H7 (cell line): ENCODE measurements at regions not wholly inside any gene's neighbourhood (a gene's known extent, or its start where the extent isn't known, plus 50 kb on each side); places are given as distances from the start of the nearest gene placed in this dataset.

ENCODE experiments used
- DNase-seq: peaks from one replicate; pipeline ENCODE4 v3.0.0; 2012
- H3K27me3 ChIP-seq: 2 replicates; pipeline ENCODE4 v1.6.0; 2011; ENCODE audit warnings: mild to moderate bottlenecking, low read length; ENCODE audit not compliant: control insufficient read depth, insufficient read depth
- H3K36me3 ChIP-seq: replicated peaks from 2 replicates; pipeline ENCODE4 v1.5.1; 2011; ENCODE audit warnings: low read length; ENCODE audit not compliant: control insufficient read depth, insufficient read depth
- H3K4me3 ChIP-seq: 2 replicates; pipeline ENCODE4 v1.5.1; 2011; ENCODE audit warnings: low read depth, mild to moderate bottlenecking, control low read depth, low read length, moderate library complexity; ENCODE audit not compliant: insufficient read depth

DNA sequence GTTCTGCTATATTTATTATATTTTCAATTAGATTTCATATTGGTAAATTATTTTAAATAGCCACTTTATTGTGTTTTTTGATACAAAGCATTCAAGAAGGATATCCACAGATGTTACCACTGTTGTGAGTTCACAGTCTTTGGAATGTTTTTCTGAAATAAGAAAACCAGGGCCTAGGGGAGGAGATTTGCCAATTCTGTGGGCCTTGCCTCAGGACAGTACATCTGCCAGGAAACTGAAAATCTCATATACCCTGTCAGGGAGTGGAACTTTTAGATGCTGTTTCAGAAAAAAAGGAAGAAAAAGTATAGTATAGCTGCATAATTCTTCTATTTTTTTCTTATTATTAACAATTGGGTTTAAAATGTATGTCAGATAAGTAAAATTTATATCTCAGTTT is 995.9 kb upstream of the ADGRB3 start:
- no peaks in the 10 kb centered on the region for H3K27me3 ChIP-seq
- H3K4me3 ChIP-seq = no peak overlapping the region
- no peaks in the 10 kb centered on the region for H3K36me3 ChIP-seq
- no peak for DNase-seq

GRCh38 chr6:67634199-67634598 is 1000.9 kb upstream of the ADGRB3 start:
- H3K27me3 ChIP-seq = no peaks in the 10 kb centered on the region
- no peaks in the 10 kb centered on the region for H3K36me3 ChIP-seq
- H3K4me3 ChIP-seq = no peak overlapping the region
- no peak for DNase-seq

- DNase-seq = no peak
Measured at GRCh38 chr6:67633058-67633457, 1002.0 kb upstream of the ADGRB3 start.

GRCh38 chr6:67630146-67630545 is 1004.9 kb upstream of the ADGRB3 start:
- Histone ChIP-seq H3K4me3 (no peak overlapping the region), H3K36me3 (no peaks in the 10 kb centered on the region), H3K27me3 (no peaks in the 10 kb centered on the region)
- DNase-seq = no peak

More at GRCh38 chr6:67633058-67633457, 1002.0 kb upstream of the ADGRB3 start:
- Histone ChIP-seq H3K4me3 (no peak overlapping the region), H3K36me3 (no peaks in the 10 kb centered on the region), H3K27me3 (no peaks in the 10 kb centered on the region)

DNA sequence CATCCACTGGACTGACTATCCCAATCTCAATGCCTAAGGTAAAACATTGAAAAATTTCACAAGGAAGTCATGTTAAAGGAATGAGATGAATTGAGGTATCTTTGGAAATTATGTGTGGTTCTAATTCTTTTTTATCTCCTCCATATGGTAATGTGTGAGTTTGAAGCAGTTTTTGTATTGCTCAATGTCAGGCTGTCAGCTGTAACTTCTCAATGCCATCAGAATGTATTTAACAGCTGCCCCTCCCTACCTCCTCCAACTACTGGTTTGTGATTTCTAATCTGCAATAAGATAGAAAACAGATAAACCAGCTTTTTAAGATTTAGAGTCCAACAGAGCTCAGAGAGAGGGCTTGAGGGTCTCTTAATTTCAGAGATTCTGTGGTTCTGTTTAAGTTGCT is 1005.8 kb upstream of the ADGRB3 start:
- H3K4me3 ChIP-seq = no peak overlapping the region
- DNase-seq = no peak
- H3K27me3 ChIP-seq = no peaks in the 10 kb centered on the region
- no peaks in the 10 kb centered on the region for H3K36me3 ChIP-seq

DNA sequence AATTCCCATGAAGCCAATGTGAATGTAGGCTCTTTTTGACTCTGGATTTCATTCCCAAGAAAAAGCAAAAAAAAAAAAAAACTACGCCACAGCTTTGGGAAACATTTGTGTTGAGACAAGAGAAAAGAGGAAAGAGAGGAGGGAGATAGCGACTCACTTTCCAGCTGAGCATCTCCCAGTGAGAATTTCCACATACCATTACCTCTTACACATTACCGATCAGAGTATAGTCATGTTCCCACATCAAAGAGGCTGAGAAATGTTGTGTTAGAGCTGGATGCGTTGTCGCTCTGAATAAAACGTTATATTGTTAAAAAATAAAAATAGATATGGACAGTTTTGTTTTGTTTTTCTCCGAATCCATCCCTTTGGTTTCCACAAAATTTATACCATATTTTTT is 1019.3 kb upstream of the ADGRB3 start:
- Histone ChIP-seq H3K27me3 (no peaks in the 10 kb centered on the region), H3K36me3 (no peaks in the 10 kb centered on the region), H3K4me3 (no peak overlapping the region)
- no peak for DNase-seq

GRCh38 chr6:67608099-67608749 is 1026.9 kb upstream of the ADGRB3 start:
- DNase-seq = no peak
- Histone ChIP-seq H3K36me3 (no peaks in the 10 kb centered on the region), H3K4me3 (no peak overlapping the region)

DNA sequence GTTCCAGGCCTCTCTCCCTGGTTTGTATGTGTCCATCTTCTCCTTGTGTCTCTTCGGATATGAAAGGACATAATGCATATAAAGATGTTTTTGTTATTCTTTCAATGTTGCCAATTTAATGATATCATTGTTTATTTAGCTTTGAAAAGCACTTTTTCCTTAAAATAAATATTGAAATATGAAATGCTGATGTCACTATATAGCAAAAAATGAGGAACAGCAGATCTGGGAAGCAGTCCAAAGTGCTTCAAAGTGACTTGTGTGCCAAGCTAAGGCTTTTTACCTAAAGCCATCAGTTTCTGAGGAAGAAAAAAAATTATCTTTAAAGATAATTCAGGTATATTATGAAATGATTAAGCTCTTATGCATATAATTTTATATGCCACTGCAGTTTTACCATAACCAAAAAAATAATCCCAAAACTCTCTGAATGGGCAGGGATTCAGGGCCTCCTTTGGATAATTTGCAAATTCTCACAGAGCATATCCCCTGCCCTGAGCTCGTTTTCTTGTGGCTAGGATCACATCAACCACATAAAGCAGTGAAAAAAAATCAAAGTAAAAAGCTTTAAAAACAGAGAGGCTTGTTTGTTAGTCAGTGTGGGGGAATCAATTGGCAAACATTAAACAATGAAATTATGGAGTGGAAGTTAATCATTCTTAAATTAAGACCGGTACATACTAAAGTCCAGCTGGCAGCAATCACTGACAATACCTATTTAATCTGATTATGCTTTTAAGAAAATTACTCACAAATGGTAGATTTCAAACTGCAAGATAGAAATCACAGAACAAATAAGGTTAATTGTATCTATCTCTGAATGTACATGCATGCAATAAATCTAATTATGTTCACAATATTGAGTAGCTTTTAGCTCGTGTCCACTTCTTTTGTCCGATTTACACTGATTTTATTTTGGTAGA is 1027.9 kb upstream of the ADGRB3 start:
- Histone ChIP-seq H3K36me3 (no peaks in the 10 kb centered on the region), H3K27me3 (no peaks in the 10 kb centered on the region), H3K4me3 (no peak overlapping the region)
- no peak for DNase-seq

More at GRCh38 chr6:67608099-67608749, 1026.9 kb upstream of the ADGRB3 start:
- no peaks in the 10 kb centered on the region for H3K27me3 ChIP-seq

DNA sequence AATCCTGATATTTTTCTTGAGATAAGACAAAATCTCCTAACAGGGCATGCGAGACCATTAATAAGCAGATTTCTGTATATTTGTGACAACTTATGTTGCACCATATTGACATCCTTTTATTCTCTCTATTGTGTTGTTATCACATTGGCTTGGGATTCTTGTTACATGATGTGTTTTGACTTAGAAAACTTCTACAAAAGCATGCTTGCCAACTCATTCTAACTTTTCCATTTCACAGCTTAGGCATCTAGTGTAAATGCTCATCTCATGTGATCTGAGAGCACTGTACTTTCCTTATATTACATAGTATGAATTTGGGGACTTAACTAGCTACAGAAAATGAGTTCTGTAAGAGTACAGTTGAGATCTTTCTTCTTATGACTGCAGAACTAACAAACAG is 1040.7 kb upstream of the ADGRB3 start:
- Histone ChIP-seq H3K27me3 (no peaks in the 10 kb centered on the region), H3K4me3 (no peak overlapping the region), H3K36me3 (no peaks in the 10 kb centered on the region)
- DNase-seq = no peak

DNA sequence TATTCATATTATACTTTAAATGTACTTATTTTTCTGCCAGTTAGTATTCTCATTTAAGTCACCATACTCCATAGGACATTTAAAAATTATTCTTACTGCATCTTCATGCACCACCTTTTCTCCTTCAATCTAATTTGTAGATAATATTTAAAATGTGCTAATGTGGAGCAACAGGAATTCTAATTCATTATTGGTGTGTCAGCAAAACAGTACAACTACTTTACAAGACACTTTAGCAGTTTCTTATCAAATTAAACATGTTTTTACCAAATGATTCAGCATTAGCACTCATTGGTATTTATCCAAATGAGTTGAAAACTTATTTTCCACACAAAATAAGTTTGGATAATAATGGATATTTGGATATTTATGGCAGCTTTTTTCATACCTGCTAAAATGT is 1041.8 kb upstream of the ADGRB3 start:
- Histone ChIP-seq H3K36me3 (no peaks in the 10 kb centered on the region), H3K4me3 (no peak overlapping the region), H3K27me3 (no peaks in the 10 kb centered on the region)
- DNase-seq = no peak

GRCh38 chr6:67591910-67592309 is 1043.2 kb upstream of the ADGRB3 start:
- Histone ChIP-seq H3K27me3 (no peaks in the 10 kb centered on the region), H3K36me3 (no peaks in the 10 kb centered on the region), H3K4me3 (no peak overlapping the region)
- no peak for DNase-seq

DNA sequence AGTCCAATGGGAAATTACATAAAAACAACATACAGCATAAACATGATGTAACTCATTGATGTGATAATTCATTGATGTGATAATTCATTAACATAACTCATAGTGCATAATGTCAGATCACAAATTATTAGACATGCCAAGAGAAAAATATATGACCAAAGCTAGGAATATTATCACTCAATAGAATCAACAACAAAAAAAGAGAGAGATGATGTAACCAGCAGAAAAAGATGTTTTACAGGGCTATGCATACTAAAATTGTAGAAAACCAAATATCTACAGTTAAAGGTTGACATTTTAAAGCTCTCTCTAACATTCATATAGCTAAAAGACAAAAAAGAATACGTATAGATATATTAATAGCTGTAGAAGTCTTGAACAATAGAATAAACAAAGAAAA is 1067.2 kb upstream of the ADGRB3 start:
- Histone ChIP-seq H3K27me3 (no peaks in the 10 kb centered on the region), H3K36me3 (no peaks in the 10 kb centered on the region), H3K4me3 (no peak overlapping the region)
- DNase-seq = no peak

DNA sequence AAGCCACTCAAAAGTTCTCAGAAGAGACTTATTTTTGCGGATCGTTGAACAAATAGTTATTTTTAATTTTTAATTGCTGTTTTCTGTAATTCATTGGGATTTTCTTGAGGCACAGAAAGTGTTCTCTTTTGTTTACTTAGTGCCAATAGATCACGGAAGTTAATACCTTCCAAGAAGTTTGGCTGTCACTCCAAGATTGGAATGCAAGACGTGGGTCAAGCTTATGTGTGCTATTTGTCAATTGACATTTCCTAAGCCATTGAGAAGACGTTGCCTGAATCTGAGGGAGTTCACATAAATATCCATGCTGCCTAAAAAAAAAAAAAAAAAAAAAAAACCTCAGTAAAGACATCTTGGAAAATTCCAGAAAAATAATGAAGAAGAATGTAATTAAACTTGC is 1071.4 kb upstream of the ADGRB3 start:
- Histone ChIP-seq H3K27me3 (no peaks in the 10 kb centered on the region), H3K36me3 (no peaks in the 10 kb centered on the region), H3K4me3 (no peak overlapping the region)
- no peak for DNase-seq

- no peak for DNase-seq
- Histone ChIP-seq H3K36me3 (no peaks in the 10 kb centered on the region), H3K27me3 (no peaks in the 10 kb centered on the region)
Measured at GRCh38 chr6:67560068-67560467, 1075.0 kb upstream of the ADGRB3 start.

GRCh38 chr6:67558985-67559384 is 1076.1 kb upstream of the ADGRB3 start:
- Histone ChIP-seq H3K4me3 (no peak overlapping the region), H3K36me3 (no peaks in the 10 kb centered on the region), H3K27me3 (no peaks in the 10 kb centered on the region)
- no peak for DNase-seq

More at GRCh38 chr6:67560068-67560467, 1075.0 kb upstream of the ADGRB3 start:
- no peak overlapping the region for H3K4me3 ChIP-seq
